Skeletal muscle cell (primary cell): ENCODE measurements at regions not wholly inside any gene's neighbourhood (a gene's known extent, or its start where the extent isn't known, plus 50 kb on each side); places are given as distances from the start of the nearest gene placed in this dataset.
A peak's percentile ranks its signal among the peaks of the same experiment; 100 is the strongest.

Experiments
- DNase-seq: peaks from one replicate; pipeline ENCODE4 v3.0.0-alpha.2; 2010; ENCODE audit warnings: low read depth
- H3K4me3 ChIP-seq: 2 replicates; pipeline ENCODE4 v1.5.1; 2011; ENCODE audit warnings: low read depth, mild to moderate bottlenecking, control low read depth, low read length, moderate library complexity

DNA sequence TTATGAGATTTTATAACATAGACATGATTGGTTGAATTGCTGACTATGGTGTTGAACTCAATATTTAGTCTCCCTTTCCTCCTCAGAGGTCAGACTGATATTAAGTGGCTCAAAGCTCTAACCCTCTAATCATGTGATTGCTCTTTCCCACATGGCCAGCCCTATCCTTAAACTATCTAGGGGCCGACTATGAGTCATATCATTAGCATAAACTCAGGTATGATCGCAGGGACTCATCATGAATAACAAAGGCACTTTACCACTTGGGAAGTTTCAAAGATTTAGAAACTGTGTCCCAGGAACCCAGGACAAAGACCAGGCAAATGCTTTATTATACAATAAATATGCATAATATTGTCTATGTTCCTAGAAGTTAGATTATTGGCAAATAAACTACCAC, 894.6 kb upstream of the NEGR1 start:
- no peak for DNase-seq
- no peak overlapping the region for H3K4me3 ChIP-seq

- no peak overlapping the region for H3K4me3 ChIP-seq
- no peak for DNase-seq
These were observed 884.8 kb upstream of the NEGR1 start for GRCh38 chr1:73167009-73167657.

- H3K4me3 ChIP-seq: no peak overlapping the region
- DNase-seq: no peak
These were observed 880.2 kb upstream of the NEGR1 start for GRCh38 chr1:73162564-73162963.

DNA sequence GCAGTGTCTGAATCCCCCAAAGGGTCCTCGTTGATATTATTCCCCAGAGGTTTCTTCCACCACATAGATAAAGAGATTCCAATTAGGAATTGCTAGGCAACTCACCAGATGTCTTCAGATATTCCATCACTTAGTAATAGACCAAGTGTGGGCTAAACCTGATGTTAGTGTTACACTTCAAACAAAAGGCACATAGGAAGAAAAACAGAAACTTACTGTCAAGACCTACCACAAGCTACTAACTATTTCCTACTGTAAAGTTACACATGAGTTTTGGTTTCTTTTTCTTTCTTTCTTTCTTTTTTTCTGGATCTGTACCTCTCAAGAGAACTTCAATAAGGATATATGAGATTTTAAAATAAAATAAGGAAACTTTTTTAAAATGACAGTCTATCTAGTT, 879.1 kb upstream of the NEGR1 start:
- no peak overlapping the region for H3K4me3 ChIP-seq
- no peak for DNase-seq

GRCh38 chr1:73160759-73161158, 878.4 kb upstream of the NEGR1 start:
- no peak for DNase-seq
- H3K4me3 ChIP-seq: no peak overlapping the region

DNA sequence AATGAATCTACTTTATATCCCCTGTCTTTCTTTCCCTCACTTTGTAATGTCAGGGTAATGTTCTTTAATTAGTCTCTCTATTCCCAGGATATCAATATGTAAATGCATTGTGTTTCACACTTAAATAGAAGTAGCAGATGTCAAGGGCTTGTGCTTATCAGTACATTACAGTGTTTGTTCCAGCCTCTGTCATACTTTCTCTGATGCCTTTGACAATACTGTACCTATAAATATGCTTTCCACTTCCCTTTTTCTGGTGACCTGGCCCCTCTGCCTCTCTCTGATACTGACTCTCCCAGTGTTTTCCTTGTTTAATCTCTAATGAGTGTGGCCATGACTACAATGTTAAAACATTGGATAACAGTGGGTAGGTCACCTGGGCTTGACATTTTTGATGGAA, 862.0 kb upstream of the NEGR1 start:
- no peak overlapping the region for H3K4me3 ChIP-seq
- no peak for DNase-seq

- no peak overlapping the region for H3K4me3 ChIP-seq
- no peak for DNase-seq
These were observed 854.6 kb upstream of the NEGR1 start for GRCh38 chr1:73136975-73137374.

GRCh38 chr1:73106931-73107330, 824.6 kb upstream of the NEGR1 start:
- no peak overlapping the region for H3K4me3 ChIP-seq
- DNase-seq: no peak

- no peak for DNase-seq
- H3K4me3 ChIP-seq: no peak overlapping the region
These were observed 823.4 kb upstream of the NEGR1 start for GRCh38 chr1:73105755-73106154.

DNA sequence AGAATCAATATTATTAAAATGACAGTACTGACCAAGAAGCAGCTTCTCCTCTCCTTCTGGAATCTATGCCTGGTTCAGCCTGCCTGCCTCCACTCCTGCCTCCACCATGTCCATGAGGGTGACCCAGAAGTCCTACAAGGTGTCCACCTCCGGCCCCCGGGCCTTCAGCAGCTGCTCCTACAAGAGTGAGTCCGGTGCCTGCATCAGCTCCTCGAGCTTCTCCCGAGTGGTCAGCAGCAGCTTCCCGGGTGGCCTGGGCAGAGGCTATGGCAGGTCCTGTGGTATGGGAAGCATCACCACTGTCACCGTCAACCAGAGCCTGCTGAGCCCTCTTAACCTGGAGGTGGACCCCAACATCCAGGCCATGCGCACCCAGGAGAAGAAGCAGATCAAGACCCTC, 822.4 kb upstream of the NEGR1 start:
- no peak overlapping the region for H3K4me3 ChIP-seq
- no peak for DNase-seq

DNA sequence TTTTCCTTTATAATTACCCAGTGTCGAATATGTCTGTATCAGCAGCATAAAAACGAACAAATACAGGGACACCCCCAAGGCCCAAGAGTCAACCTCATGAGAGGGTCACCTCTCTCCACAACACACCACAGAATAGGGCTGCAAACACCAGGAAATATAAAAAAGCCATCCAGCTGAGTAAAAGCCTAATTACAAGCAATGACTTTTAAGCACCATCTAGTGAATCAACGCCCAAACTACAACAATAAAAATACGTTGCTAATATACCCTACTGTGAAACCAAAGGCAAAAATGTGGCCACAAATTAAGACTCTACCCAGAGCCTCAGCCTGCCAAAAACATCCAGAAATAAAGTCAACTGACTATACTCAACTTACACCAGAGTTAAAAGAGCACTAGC, 817.9 kb upstream of the NEGR1 start:
- H3K4me3 ChIP-seq: no peak overlapping the region
- no peak for DNase-seq

DNA sequence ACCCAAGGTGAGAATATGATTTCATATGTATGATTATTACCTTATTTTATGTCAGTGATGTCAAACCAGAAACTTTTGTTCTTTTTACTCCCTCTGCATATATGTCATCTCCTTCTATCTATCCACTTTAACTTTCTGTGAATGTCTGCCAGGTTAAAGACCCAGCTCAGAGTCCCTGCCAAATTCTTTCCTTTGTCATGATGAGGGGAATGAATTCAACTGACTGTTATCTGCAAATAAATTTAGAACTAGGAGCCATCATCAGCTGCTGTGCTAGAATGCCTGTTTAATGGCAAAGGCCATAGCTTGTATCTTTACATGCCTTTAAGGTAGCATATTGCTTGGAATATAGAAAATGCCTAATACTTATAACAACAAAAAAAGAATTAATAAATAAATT, 815.6 kb upstream of the NEGR1 start:
- no peak overlapping the region for H3K4me3 ChIP-seq
- DNase-seq: no peak

DNA sequence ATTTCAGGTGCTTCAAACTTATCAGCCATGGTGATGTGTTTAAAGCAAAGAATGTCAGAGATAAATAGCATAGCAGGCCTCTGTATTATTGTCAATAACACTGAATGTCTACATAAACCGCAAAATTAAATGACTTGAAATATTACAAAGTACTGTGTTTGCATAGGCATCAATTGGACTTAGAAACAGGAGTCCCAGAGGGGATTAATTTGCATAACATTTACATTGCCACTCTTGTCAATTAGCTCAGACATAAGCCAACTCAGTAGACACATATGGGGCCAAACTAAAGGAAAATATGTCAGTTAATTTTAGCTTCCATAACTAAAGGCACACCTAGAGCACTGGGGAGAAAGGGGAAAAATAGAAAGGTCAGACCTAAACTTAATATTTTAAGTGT, 814.5 kb upstream of the NEGR1 start:
- no peak for DNase-seq
- no peak overlapping the region for H3K4me3 ChIP-seq

DNA sequence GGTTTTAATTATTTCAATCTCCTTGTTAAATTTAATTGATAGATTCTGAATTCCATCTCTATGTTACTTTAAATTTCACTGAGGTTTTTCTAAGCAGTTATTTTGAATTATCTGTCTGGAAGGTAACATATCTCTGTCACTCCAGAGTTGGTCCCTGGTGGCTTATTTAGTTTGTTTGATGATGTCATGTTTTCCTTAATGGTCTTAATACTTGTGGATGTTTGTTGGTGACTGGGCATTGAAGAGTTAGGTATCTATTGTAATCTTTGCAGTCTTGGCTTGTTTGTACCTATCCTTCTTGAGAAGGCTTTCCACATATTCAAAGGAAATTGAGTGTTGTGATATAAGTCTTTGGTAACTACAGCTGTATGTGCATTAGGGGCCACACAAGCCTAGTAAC, 810.0 kb upstream of the NEGR1 start:
- no peak for DNase-seq
- no peak overlapping the region for H3K4me3 ChIP-seq

GRCh38 chr1:73066866-73067265, 784.5 kb upstream of the NEGR1 start:
- H3K4me3 ChIP-seq: no peak overlapping the region
- DNase-seq: no peak

DNA sequence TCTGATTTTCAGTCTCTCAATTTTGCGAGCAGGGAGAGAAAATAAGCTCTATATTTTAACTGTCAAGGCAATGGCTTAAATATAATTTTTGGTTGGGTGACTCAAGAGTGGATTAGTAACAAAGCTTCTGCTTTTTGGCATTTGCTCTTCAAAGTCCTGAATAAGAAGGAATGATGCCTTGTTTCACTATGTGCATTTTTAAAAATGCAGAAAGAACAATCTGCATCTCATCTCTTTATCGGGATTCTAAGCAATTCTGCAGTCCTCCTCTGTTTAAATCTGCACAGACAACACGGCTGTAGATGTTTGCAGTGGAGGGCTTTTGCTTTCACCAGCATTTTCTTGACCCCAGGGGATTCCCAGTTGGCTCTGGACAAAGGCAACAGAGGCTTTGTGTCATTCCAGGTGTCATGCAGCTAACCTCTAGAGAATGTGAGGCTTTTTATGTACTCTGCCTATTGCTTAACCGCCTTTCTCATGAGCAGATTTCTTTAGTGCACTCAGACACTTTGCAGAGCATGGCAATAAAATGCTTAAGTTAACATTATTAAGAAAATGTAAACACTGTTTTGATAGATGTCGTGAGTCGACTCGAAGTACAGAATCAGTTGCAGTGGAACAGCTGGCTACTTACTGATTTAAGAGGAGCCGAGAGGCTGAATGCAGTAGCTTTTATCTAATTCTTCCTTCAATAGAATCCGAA, 783.2 kb upstream of the NEGR1 start:
- peak; percentile 63 for DNase-seq

DNA sequence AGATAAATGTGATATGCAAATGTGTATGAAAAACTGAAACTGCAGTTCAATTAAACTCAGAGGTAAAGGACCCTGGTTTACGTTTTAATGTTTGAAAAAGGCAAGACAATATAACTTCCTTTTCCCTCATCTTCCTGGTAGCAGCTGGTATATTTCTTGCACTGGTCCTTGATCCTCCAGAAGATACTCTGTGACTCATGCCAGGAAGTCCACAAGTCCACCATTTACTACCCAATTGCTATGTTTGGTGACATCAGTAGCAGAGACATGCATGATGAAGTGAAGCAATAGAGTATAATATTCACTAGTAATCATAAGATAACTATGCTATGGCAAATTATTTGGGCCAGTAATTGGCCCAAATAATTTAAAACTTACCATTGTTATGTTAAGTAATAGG, 774.5 kb upstream of the NEGR1 start:
- H3K4me3 ChIP-seq: no peak overlapping the region
- DNase-seq: no peak

More for the DNA sequence above, 783.2 kb upstream of the NEGR1 start:
- H3K4me3 ChIP-seq: no peak overlapping the region

DNA sequence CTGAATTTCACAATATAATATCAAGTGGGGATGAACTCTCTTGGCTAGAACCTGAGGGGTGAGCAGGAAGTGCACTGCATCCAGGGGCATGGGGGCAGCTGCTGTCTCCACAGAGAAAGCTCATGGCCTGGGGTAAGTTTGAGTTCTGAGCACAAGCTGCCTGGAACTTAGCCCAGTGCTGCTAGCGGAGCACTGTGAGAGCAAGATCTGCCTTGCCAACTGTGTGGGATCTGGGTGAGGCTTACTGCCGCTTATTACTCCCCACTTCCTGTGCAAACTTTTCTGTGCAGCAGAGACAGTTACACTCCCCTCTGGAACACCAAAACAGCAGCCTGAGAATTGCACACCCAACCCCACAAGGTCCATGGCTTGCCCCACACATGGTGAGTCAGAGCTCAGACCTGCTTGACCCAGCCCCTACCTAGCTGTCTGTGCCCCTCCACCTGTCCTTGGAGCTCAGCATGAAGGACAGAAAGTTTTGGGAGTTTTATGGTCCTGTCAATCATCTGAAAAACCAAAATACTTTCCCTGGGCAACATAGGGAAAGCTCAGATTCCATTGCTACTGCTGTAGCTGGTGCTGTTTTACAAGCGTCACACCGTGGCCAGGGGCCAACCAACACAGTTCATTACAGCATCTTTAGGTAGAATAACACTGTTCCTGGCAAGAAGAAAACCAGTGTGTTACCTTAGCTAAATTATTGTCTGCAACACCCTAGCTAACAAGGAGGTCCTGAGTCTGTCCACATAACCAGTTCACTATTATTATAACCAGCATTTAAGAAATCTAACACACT, 762.1 kb upstream of the NEGR1 start:
- H3K4me3 ChIP-seq: no peak overlapping the region
- peak; percentile 41 for DNase-seq

- no peak overlapping the region for H3K4me3 ChIP-seq
- DNase-seq: no peak
These were observed 760.1 kb upstream of the NEGR1 start for GRCh38 chr1:73042403-73042802.

- DNase-seq: no peak
- no peak overlapping the region for H3K4me3 ChIP-seq
These were observed 758.5 kb upstream of the NEGR1 start for GRCh38 chr1:73040811-73041210.

GRCh38 chr1:73034271-73034670, 751.9 kb upstream of the NEGR1 start:
- no peak overlapping the region for H3K4me3 ChIP-seq
- DNase-seq: no peak
